ENCODE measurements at regions not wholly inside any gene's neighbourhood (a gene's known extent, or its start where the extent isn't known, plus 50 kb on each side); places are given as distances from the start of the nearest gene placed in this dataset.

DNA sequence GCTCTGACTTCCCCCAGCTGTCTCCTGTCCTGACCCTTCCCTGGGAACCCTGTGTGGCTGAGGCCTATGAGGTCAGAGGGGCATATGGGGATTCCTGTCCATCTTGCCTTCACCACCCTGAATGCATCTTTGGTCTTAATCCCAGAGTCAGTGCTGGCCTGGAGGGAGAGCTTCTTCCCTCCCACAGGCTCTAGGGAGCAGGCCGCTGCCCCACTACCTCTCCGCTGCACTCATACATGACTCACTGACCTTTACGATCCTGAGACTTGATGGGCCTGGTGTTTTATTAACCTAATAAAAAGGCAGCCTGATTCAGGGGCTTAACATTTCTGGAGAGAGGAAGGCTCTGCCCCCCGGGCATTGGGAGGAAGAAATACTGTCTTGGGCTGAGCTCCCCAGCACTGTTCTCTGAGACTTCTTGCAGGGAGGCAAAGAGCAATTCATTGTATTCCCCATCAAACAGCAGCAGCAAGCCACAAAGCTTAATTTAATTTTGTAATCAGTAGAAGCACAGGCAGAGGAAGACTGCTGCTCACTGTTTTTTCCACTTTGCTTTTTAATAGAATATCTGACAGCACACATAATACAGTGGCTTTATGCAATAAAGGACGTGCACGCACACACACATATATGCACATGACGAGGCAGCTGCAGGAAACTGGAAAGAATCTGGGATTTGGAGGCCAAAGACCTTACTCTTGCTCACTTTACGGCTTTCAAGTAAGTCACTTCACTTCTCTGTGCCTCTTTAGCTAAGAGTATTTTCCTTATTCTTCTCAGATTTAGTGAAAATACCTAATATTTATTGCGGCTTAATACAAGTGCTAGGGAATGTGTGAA, 89.2 kb upstream of the GRIK3 start:
- TF ChIP-seq, protein P1, sequence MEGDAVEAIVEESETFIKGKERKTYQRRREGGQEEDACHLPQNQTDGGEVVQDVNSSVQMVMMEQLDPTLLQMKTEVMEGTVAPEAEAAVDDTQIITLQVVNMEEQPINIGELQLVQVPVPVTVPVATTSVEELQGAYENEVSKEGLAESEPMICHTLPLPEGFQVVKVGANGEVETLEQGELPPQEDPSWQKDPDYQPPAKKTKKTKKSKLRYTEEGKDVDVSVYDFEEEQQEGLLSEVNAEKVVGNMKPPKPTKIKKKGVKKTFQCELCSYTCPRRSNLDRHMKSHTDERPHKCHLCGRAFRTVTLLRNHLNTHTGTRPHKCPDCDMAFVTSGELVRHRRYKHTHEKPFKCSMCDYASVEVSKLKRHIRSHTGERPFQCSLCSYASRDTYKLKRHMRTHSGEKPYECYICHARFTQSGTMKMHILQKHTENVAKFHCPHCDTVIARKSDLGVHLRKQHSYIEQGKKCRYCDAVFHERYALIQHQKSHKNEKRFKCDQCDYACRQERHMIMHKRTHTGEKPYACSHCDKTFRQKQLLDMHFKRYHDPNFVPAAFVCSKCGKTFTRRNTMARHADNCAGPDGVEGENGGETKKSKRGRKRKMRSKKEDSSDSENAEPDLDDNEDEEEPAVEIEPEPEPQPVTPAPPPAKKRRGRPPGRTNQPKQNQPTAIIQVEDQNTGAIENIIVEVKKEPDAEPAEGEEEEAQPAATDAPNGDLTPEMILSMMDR (IDR thresholded peaks at IDR 0.05) = no peak
- TF ChIP-seq POLR2A (IDR thresholded peaks at IDR 0.05) = no peak

All from testis (tissue), 2 donors.